AML-193 (cell line): ENCODE measurements at regions not wholly inside any gene's neighbourhood (a gene's known extent, or its start where the extent isn't known, plus 50 kb on each side); places are given as distances from the start of the nearest gene placed in this dataset.
"Not testable (repeated sequence)": the region's sequence is repeated elsewhere in the genome, so short reads cannot be mapped to it uniquely, and the experiment has no call there.

Experiments used
- DNase-seq, 2 experiments: peaks; one replicate each; lab custom pipeline; 2025; lab: John Stamatoyannopoulos, UW

- no peak for DNase-seq
Observed at GRCh38 chrX:92283308-92283707, 504.1 kb downstream of the PCDH11X start.

DNA sequence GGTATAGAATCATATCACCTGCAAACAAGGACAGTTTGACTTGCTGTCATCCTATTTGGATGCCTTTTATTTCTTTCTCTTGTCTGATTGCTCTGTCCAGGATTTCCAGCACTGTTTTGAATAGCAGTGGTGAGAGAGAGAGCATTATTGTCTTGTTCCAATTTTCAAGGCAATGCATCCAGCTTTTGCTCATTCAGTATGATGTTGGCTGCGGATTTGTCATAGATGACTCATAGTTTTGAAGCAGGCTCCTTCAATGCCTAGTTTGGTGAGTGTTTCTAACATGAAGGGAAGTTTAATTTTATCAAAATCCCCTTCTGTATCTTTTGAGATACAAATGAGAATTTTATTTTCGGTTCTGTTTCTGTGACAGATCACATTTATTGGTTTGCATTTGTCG is 518.9 kb downstream of the PCDH11X start:
- not testable (repeated sequence) for DNase-seq

DNA sequence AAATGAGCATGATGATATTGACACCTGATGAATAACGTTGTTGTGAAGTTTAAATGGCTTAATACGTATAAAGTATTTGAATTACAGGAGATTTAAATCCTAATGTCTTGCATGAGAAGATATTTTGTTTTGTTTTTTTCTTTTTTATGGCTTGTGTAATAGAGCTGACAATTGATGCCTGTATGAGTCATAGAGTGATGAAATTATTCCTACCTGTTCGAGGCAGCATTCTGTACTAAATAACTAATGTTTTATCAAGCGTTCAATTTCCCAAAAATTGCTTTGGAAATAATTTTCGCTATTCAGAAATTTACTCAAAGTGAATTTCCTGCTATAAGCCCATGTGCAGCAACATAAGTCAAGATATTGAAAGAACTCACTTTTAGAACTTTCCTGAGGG is 554.0 kb downstream of the PCDH11X start:
- DNase-seq: not testable (repeated sequence)

- not testable (repeated sequence) for DNase-seq
Observed at GRCh38 chrX:92351065-92351464, 571.9 kb downstream of the PCDH11X start.

GRCh38 chrX:92351511-92351910 is 572.3 kb downstream of the PCDH11X start:
- no peak for DNase-seq
